SK-N-MC (cell line): ENCODE measurements at regions not wholly inside any gene's neighbourhood (a gene's known extent, or its start where the extent isn't known, plus 50 kb on each side); places are given as distances from the start of the nearest gene placed in this dataset.

ENCODE experiments used
- EZH2 ChIP-seq: fragments of 200-600 bp; sonication (generic); IDR thresholded peaks from one replicate; pipeline ENCODE4 v1.6.1; 2017; ENCODE audit warnings: antibody characterized with exemption
- FOXP2 ChIP-seq: optimal IDR thresholded peaks from 2 replicates; pipeline ENCODE3; 2011; ENCODE audit warnings: mild to moderate bottlenecking, moderate library complexity; ENCODE audit not compliant: insufficient read depth; ENCODE audit errors: extremely low read length, control extremely low read depth
- POLR2AphosphoS5 ChIP-seq: IDR thresholded peaks from 2 replicates; pipeline ENCODE4 v1.6.1; 2012; ENCODE audit warnings: mild to moderate bottlenecking, low read depth, low read length, borderline replicate concordance

- TF ChIP-seq POLR2AphosphoS5 (no peak), EZH2 (no peak), FOXP2 (no peak)
Measured at GRCh38 chr3:124333931-124334640, 342.2 kb upstream of the ROPN1 start.
